ENCODE measurements at regions not wholly inside any gene's neighbourhood (a gene's known extent, or its start where the extent isn't known, plus 50 kb on each side); places are given as distances from the start of the nearest gene placed in this dataset.

GRCh38 chr11:26028393-26028911 is 303.5 kb upstream of the ANO3 start:
- no peak overlapping the region for H3K4me3 ChIP-seq
- no peaks in the 10 kb centered on the region for H3K9me3 ChIP-seq
- no peak for TF ChIP-seq CTCF (IDR thresholded peaks at IDR 0.05)
- DNase-seq (ENCODE audit: low spot score) (no peak), ATAC-seq (ENCODE audit: insufficient number of reproducible peaks, low FRiP score, low read depth) (no peak)
- H3K4me1 ChIP-seq (ENCODE audit: control insufficient read depth in 1 of 2, low read depth in 2 of 2): no peaks in the 10 kb centered on the region
- no peaks in the 10 kb centered on the region for H3K27me3 ChIP-seq (replicated peaks; ENCODE audit: insufficient read depth)
- H3K36me3 ChIP-seq: no peaks in the 10 kb centered on the region
- H3K27ac ChIP-seq: no peak overlapping the region

GRCh38 chr11:26030399-26030798 is 301.5 kb upstream of the ANO3 start:
- Histone ChIP-seq H3K4me1 (ENCODE audit: control insufficient read depth in 1 of 2, low read depth in 2 of 2) (no peaks in the 10 kb centered on the region), H3K4me3 (no peak overlapping the region), H3K36me3 (no peaks in the 10 kb centered on the region), H3K27ac (no peak overlapping the region), H3K9me3 (no peaks in the 10 kb centered on the region), H3K27me3 (replicated peaks; ENCODE audit: insufficient read depth) (no peaks in the 10 kb centered on the region)
- DNase-seq (ENCODE audit: low spot score) (no peak), ATAC-seq (ENCODE audit: insufficient number of reproducible peaks, low FRiP score, low read depth) (no peak)
- TF ChIP-seq CTCF (IDR thresholded peaks at IDR 0.05): no peak

GRCh38 chr11:26032241-26032640 is 299.7 kb upstream of the ANO3 start:
- H3K4me1 ChIP-seq (ENCODE audit: control insufficient read depth in 1 of 2, low read depth in 2 of 2): no peaks in the 10 kb centered on the region
- H3K9me3 ChIP-seq: no peaks in the 10 kb centered on the region
- no peak for ATAC-seq (ENCODE audit: insufficient number of reproducible peaks, low FRiP score, low read depth)
- no peaks in the 10 kb centered on the region for H3K27me3 ChIP-seq (replicated peaks; ENCODE audit: insufficient read depth)
- no peaks in the 10 kb centered on the region for H3K36me3 ChIP-seq
- no peak overlapping the region for H3K27ac ChIP-seq
- no peak overlapping the region for H3K4me3 ChIP-seq
- no peak for DNase-seq (ENCODE audit: low spot score)
- TF ChIP-seq CTCF (IDR thresholded peaks at IDR 0.05): no peak

- DNase-seq (ENCODE audit: low spot score): no peak
- H3K36me3 ChIP-seq: no peaks in the 10 kb centered on the region
- TF ChIP-seq CTCF (IDR thresholded peaks at IDR 0.05): no peak
Observed at GRCh38 chr11:26035696-26036095, 296.2 kb upstream of the ANO3 start.

GRCh38 chr11:26037716-26038115 is 294.2 kb upstream of the ANO3 start:
- H3K4me1 ChIP-seq (ENCODE audit: control insufficient read depth in 1 of 2, low read depth in 2 of 2): no peaks in the 10 kb centered on the region
- no peak for ATAC-seq (ENCODE audit: insufficient number of reproducible peaks, low FRiP score, low read depth)
- H3K36me3 ChIP-seq: no peaks in the 10 kb centered on the region
- no peak overlapping the region for H3K4me3 ChIP-seq
- H3K27me3 ChIP-seq (replicated peaks; ENCODE audit: insufficient read depth): no peaks in the 10 kb centered on the region
- no peak for TF ChIP-seq CTCF (IDR thresholded peaks at IDR 0.05)
- no peaks in the 10 kb centered on the region for H3K9me3 ChIP-seq
- DNase-seq (ENCODE audit: low spot score): no peak
- no peak overlapping the region for H3K27ac ChIP-seq

More at GRCh38 chr11:26035696-26036095, 296.2 kb upstream of the ANO3 start:
- Histone ChIP-seq H3K27me3 (replicated peaks; ENCODE audit: insufficient read depth) (no peaks in the 10 kb centered on the region), H3K4me3 (no peak overlapping the region), H3K27ac (no peak overlapping the region), H3K9me3 (no peaks in the 10 kb centered on the region), H3K4me1 (ENCODE audit: control insufficient read depth in 1 of 2, low read depth in 2 of 2) (no peaks in the 10 kb centered on the region)
- ATAC-seq (ENCODE audit: insufficient number of reproducible peaks, low FRiP score, low read depth): no peak

Data from thoracic aorta (tissue), 2 donors.